AG10803 (cell line): ENCODE measurements at regions not wholly inside any gene's neighbourhood (a gene's known extent, or its start where the extent isn't known, plus 50 kb on each side); places are given as distances from the start of the nearest gene placed in this dataset.

Experiments
- DNase-seq: peaks from one replicate; pipeline ENCODE4 v3.0.0; 2010; ENCODE audit warnings: low read depth
- H3K4me3 ChIP-seq: 2 replicates; pipeline ENCODE4 v1.5.1; 2011; ENCODE audit warnings: mild to moderate bottlenecking, low read length, control low read depth
- TF ChIP-seq, protein P1 (sequence below): conservative IDR thresholded peaks from 2 replicates; pipeline ENCODE4 v1.5.1; 2011; ENCODE audit warnings: mild to moderate bottlenecking, low read length, control low read depth, inconsistent platforms

DNA sequence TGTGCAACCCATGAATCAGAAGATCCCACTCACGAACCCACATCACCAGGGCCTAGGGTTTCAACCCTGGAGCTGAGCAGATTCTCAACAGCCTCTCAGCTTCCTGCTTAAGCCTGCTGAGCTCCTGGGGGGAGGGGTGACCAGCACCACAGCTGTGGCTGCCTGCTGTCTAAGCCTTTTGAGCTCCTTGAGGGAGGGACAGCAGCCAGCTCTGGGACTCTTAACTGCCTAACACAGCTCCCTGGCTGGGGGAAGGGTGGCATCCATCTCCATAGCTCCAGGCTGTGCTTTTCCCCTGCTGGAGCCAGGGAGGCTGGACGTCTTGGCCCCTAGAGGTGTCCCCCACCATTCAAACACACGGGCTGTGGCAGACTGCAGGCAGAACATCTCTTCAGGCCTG lies 250.3 kb downstream of the DMAC1 start:
- TF ChIP-seq, protein P1, sequence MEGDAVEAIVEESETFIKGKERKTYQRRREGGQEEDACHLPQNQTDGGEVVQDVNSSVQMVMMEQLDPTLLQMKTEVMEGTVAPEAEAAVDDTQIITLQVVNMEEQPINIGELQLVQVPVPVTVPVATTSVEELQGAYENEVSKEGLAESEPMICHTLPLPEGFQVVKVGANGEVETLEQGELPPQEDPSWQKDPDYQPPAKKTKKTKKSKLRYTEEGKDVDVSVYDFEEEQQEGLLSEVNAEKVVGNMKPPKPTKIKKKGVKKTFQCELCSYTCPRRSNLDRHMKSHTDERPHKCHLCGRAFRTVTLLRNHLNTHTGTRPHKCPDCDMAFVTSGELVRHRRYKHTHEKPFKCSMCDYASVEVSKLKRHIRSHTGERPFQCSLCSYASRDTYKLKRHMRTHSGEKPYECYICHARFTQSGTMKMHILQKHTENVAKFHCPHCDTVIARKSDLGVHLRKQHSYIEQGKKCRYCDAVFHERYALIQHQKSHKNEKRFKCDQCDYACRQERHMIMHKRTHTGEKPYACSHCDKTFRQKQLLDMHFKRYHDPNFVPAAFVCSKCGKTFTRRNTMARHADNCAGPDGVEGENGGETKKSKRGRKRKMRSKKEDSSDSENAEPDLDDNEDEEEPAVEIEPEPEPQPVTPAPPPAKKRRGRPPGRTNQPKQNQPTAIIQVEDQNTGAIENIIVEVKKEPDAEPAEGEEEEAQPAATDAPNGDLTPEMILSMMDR = no peak
- no peak for DNase-seq
- H3K4me3 ChIP-seq = no peak overlapping the region

DNA sequence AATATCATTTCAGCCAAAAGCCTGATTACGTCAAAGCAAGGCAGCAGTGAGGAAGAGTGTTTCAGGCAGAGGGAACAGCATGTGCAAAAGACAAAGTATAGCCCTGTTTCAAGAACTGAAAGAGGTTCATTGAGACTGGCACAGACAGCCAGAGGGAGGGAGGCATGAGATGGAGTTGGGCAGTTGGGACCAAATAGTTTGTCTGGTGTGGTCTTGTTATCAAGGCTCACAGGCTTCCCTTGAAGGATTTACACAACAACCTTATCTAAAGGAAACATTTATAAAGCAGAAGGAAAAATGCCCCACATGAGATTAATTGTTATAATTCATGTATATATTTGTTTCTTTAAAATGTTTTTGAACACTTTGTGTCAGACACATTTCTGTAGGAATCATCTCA lies 253.3 kb downstream of the DMAC1 start:
- TF ChIP-seq, protein P1 = no peak
- H3K4me3 ChIP-seq = no peak overlapping the region
- DNase-seq = no peak

DNA sequence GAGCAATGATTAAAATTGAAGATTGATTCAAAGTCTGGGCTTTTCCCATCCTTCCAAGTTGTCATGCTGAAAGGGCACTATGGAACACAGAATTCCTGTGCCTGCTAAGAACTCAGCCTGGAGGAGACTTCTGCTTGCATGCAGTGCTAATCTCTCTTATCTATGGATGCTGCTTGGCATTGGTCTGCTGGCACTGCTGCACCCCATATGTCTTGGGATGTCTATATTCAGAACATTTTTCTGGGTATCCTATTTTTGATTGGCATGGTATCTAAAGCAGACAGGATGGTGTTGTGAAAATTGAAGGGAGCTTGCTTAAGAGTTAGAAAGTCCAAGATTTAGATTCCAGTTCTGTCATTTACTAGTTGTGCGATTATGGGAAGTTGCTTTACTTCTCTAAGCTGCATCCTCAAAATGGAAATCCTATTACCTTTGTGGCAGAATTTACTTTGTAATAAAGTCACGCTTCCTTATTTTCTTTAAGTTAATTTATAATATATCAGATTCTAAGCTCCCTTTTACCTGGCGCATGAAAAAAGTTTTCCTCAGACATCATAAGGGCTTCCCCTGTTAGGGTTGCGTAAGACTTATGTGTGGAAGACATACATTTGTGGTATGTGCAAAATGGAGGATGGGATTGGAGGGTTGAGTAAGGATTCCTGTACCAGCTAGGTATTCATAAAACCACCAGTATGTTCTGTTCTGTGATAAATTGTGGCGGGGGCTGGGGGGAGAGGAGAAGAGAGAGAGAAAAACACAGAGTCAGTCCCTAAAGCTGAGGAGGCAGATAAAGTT lies 254.0 kb downstream of the DMAC1 start:
- TF ChIP-seq, protein P1 = no peak
- no peak overlapping the region for H3K4me3 ChIP-seq
- DNase-seq = no peak

DNA sequence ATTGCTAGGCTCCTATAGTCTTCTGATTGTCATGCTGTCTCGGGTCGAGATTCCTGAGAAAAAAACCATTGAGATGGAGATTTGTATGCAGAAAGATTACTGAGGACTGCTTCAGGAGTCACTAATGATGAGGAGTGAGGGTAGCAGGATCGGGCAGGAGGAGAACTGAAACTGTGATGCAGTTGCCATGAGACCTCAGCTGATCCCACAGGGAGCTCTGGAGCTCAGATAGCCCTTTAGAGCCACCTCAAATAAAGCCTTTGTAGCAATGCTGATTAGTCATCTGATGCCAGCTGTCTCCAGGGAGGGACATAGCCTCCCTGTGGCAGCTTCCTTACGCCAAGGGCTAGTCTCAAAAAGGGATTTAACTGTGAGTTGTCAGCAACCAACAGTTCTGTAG lies 256.9 kb downstream of the DMAC1 start:
- no peak overlapping the region for H3K4me3 ChIP-seq
- no peak for DNase-seq
- TF ChIP-seq, protein P1 = no peak

DNA sequence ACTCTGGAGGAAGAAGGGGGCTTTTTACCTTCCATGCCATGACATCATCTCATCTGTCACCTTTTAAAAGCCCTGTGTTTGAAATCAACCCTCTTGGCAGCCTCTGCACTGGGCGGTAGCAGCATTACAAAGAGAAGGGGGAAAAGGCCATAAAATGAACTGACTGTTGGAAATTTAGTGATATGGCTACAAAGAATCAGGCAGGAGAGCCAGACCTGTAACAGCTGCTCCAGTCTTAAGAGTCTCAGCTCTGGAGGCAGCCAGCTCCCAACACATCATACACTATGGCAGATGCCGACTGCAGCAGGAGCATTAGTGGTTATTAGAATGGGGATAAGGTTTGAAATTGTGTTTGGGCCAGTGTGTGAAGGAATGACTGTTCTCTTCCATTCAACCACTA lies 257.5 kb downstream of the DMAC1 start:
- no peak overlapping the region for H3K4me3 ChIP-seq
- TF ChIP-seq, protein P1 = no peak
- DNase-seq = no peak

DNA sequence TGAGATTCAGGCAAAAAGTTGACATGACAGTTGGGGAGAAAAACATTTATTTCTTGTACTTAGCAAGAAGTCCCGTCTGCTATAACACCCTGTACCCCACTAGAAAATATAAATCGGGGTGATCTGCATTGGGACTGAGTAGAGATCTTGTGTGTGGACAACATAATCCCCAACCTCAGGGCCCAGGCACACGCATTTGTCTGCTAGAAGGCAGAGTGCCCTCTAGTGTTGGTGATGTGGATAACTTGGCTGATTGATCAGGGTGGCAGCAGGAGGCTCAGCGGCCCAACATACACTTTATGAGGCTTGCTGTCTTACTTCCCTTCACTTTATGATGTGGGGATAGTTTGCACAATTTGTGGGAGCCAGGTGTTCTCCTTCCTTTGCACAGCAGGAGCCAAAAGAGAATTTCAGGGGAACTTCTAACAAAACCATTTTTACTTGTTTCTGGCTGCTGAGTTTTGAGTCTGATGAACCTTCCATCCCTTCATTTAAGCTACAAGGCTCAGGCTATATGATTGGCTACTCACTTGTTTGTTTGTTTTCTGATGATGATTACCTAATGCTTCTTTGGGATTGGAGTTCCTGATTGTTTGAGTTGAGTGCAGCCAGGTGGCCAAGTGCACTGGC lies 263.2 kb downstream of the DMAC1 start:
- TF ChIP-seq, protein P1 = peak; percentile 74
- no peak overlapping the region for H3K4me3 ChIP-seq
- DNase-seq = peak; percentile 51

DNA sequence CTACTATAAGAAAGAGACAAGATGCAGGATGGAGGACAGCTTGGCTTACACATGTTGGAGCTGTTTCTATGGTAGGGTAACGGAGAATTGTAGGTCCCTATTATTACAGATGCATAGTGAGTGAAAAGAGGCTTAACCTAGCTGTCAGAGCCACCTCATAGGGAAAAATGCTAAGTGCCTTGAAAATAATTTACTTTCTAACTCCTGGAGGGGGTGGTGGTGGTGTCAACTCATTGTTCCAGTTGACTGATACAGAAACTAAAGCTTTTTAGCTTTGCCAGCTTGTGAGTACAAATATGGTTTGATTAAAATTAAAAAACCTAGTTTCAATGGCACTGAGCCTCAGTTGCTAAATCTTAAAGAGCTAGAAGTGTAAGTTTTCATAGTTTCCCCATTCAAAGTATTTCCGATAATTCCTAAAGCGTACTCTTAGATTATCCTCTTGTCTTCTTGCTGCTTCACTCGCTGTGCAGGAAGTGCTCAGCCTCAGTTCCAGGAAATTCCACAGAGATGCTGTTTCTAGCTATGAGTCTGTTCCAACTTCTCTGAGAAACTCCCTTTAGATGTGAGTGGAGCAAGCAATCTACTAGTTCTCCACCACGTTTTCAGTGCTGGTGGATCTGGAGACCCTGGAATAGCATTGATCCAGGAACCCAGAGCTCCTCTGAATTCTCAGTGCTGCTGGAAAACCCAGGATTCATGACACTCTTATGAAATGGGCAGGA lies 265.2 kb downstream of the DMAC1 start:
- DNase-seq = no peak
- H3K4me3 ChIP-seq = no peak overlapping the region
- TF ChIP-seq, protein P1 = no peak
